Erythroblast (primary cell): ENCODE measurements at regions not wholly inside any gene's neighbourhood (a gene's known extent, or its start where the extent isn't known, plus 50 kb on each side); places are given as distances from the start of the nearest gene placed in this dataset.

ENCODE experiments used
- GATA1 ChIP-seq: IDR thresholded peaks from 2 replicates; pipeline ENCODE4 v1.6.1; 2011; ENCODE audit warnings: low read depth, mild to moderate bottlenecking, control low read depth, low read length, moderate library complexity
- POLR2A ChIP-seq: IDR thresholded peaks from 2 replicates; pipeline ENCODE4 v1.6.1; 2011; ENCODE audit warnings: mild to moderate bottlenecking, low read length

DNA sequence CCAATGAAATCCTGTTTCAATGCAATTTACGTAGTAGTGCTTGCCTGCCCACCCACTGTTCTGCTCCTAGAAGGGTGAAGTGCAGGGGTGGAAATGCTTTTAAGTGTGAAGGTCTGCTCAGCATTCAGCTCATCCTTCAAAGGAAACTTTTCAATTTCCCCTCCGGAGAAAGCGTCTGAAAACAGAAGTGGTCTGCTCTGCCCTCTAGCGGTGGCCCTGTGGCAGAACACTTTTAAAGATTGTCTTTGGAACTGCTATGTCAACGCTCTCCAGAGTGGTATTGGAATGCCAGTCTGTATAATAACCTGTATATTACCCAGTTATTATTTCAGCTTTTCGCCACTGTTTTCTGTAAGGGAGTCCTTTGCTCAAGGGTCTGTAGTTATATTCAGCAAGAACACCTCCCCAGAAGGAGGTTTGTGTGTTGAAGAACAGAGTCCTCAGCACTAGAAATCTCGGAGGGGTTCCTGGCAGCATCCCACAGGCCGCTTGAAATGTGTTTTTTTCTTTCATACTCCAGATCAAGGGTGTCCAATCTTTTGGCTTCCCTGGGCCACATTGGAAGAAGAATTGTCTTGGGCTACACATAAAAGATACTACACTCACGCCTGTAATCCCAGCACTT, 63.1 kb upstream of the KLHL31 start:
- TF ChIP-seq POLR2A (no peak), GATA1 (no peak)
